Astrocyte of the cerebellum (primary cell): ENCODE measurements at regions not wholly inside any gene's neighbourhood (a gene's known extent, or its start where the extent isn't known, plus 50 kb on each side); places are given as distances from the start of the nearest gene placed in this dataset.

Experiments
- DNase-seq: peaks from one replicate; pipeline ENCODE4 v3.0.0-alpha.2; 2011; ENCODE audit warnings: low read depth
- H3K4me3 ChIP-seq: 2 replicates; pipeline ENCODE4 v1.5.1; 2011; ENCODE audit warnings: mild to moderate bottlenecking, low read depth, low read length, moderate library complexity
- in situ Hi-C: cut with HindIII; loops from 2 replicates; pipeline ENCODE4 v1.10.0; 2017; ENCODE audit warnings: low sequenced_read_pairs
- TF ChIP-seq, protein P1 (sequence below): IDR thresholded peaks from 2 replicates; pipeline ENCODE4 v1.5.1; 2012; ENCODE audit warnings: low read length, low read depth, moderate library complexity, mild to moderate bottlenecking; ENCODE audit errors: missing control alignments

DNA sequence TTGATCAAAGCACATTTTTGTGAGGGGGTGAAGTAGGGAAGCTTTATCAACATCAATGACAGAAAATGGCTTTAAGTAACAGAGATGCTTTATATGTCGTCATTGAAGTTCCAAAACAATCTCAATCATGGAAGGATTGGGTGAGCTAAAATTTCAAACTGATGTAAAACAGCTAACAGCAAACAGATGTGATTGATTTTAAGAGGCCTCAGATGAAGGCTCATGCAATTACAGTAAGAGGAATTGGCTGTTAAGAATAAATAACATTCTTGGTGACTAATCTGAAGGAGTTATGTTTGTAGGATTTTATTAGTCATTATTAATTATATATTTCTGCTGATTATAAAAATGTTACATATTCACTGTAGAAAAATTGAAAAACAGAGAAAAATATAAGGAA lies 63.5 kb upstream of the PUM3 start:
- in situ Hi-C loops: no loop called here
- H3K4me3 ChIP-seq: no peak overlapping the region
- no peak for DNase-seq
- TF ChIP-seq, protein P1, sequence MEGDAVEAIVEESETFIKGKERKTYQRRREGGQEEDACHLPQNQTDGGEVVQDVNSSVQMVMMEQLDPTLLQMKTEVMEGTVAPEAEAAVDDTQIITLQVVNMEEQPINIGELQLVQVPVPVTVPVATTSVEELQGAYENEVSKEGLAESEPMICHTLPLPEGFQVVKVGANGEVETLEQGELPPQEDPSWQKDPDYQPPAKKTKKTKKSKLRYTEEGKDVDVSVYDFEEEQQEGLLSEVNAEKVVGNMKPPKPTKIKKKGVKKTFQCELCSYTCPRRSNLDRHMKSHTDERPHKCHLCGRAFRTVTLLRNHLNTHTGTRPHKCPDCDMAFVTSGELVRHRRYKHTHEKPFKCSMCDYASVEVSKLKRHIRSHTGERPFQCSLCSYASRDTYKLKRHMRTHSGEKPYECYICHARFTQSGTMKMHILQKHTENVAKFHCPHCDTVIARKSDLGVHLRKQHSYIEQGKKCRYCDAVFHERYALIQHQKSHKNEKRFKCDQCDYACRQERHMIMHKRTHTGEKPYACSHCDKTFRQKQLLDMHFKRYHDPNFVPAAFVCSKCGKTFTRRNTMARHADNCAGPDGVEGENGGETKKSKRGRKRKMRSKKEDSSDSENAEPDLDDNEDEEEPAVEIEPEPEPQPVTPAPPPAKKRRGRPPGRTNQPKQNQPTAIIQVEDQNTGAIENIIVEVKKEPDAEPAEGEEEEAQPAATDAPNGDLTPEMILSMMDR: no peak

DNA sequence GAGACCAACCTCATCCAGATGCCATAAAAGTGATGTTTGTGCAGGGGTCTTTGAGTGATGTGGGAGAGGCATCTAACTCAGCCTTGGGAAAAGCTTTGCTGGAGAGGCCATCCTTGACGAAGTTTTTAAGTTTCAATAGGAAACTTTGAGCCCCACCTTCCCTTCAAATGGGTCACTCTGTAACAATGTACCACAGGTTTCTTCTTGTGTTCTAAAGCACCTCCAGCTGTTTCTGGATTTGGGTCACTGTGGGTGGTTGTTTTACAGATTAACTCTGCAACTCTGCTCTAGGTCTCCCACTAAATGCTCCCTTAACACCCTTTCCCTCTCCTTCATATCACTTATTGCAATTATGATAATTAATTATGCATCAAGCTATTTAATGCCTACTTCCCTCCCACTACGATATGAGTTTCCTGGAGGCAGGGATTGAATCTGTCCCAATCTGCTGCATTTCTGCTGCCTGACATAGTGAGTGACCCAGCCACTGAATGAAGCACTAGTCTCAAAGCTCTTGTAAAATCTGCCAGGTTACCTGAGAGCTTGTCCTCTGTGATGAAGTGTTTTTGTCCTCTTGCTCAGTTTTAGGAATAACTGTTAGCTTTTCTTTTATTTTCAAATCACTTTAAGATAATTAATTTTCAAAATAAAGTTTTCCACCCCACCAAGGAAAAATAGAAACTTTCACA lies 60.5 kb upstream of the PUM3 start:
- no peak overlapping the region for H3K4me3 ChIP-seq
- no peak for DNase-seq
- in situ Hi-C loops: no loop called here
- TF ChIP-seq, protein P1: no peak
